H1 (cell line): ENCODE measurements at regions not wholly inside any gene's neighbourhood (a gene's known extent, or its start where the extent isn't known, plus 50 kb on each side); places are given as distances from the start of the nearest gene placed in this dataset.

Experiments
- BRCA1 ChIP-seq: IDR thresholded peaks from 2 replicates; pipeline ENCODE4 v1.6.1; 2012; ENCODE audit warnings: low read depth, low read length, improper control_type of control experiment
- CBX5 ChIP-seq: fragments of 300-800, 300-1000 bp; sonication (generic); IDR thresholded peaks from 2 replicates; pipeline ENCODE4 v1.7.1; 2016; ENCODE audit warnings: antibody characterized with exemption, low read length, low read depth
- CTCF ChIP-seq, 3 experiments: IDR thresholded peaks; 1 replicate in 2 of 3; 2 replicates in 1 of 3; pipeline versions ENCODE4 v1.5.1 to v1.6.1; 2011; ENCODE audit warnings: low read length in 3 of 3, mild to moderate bottlenecking in 3 of 3, inconsistent platforms in 2 of 3, low read depth in 1 of 3, moderate library complexity in 1 of 3; ENCODE audit not compliant: insufficient read depth in 1 of 3; ENCODE audit errors: control extremely low read depth in 1 of 3
- E2F6 ChIP-seq: IDR thresholded peaks from 2 replicates; pipeline ENCODE4 v1.6.1; 2012; ENCODE audit warnings: inconsistent platforms
- EP300 ChIP-seq, 2 experiments: IDR thresholded peaks; 1 replicate in 1 of 2; 2 replicates in 1 of 2; pipeline ENCODE4 v1.6.1; 2011 to 2012; ENCODE audit warnings: low read depth in 2 of 2, low read length in 2 of 2, mild to moderate bottlenecking in 2 of 2, borderline replicate concordance in 1 of 2, inconsistent platforms in 1 of 2, moderate library complexity in 1 of 2
- EZH2 ChIP-seq: fragments of 200-600 bp; sonication (generic); IDR thresholded peaks from 2 replicates; pipeline ENCODE4 v1.7.1; 2012; ENCODE audit warnings: low read depth, mild to moderate bottlenecking, moderate library complexity, low read length, inconsistent platforms; ENCODE audit not compliant: severe bottlenecking
- NRF1 ChIP-seq: IDR thresholded peaks from 2 replicates; pipeline ENCODE4 v1.6.1; 2011; ENCODE audit warnings: mild to moderate bottlenecking, low read depth, low read length, improper control_type of control experiment
- POLR2AphosphoS5 ChIP-seq: IDR thresholded peaks from 2 replicates; pipeline ENCODE4 v1.6.1; 2011; ENCODE audit warnings: low read depth, low read length
- SP2 ChIP-seq: IDR thresholded peaks from 2 replicates; pipeline ENCODE4 v1.6.1; 2012; ENCODE audit warnings: mild to moderate bottlenecking, low read length, inconsistent platforms
- SRF ChIP-seq: IDR thresholded peaks from 2 replicates; pipeline ENCODE4 v1.6.1; 2011; ENCODE audit warnings: mild to moderate bottlenecking, low read depth, low read length, moderate library complexity
- ZNF274 ChIP-seq: IDR thresholded peaks from 2 replicates; pipeline ENCODE4 v1.7.0; 2012; ENCODE audit warnings: low read length, borderline replicate concordance; ENCODE audit errors: extremely low read depth

DNA sequence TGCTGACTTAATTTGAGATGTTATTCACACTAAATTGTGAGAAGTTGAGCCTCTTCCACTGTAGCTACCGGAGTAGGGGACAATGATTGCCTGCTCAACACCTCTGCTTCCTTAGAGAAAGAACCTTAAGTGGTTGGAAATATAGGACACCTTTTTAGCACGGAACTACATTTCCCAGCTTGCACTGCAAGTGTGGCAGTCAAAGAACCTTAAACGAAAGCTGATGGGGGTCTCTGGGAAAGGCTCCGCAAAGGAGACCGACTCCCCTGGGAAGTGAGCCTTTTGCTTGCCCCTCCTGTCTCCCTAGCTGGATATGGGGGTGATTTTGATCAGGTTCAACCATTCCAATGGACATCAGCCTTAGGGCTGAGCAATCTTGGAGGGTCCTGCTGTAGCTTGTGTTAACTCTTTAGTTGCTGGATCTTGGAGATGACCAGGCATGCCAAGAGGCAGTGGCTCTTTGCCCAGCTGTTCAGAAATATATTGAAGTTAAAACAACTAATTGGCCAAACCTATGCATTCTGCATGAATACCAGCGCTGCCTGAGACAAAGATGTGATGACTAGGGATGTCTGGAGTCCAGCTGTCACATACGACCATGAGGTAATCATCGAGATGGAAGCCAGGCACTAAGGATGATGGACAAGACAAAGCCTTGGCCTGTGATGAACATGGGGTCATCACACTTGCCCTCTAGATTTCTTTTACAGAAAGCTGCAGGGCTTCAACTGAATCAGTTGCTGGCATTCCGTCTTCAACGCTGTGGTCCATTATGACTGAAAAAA is 286.5 kb downstream of the FOXO1 start:
- TF ChIP-seq ZNF274 (no peak), EP300 (IDR thresholded peaks at IDR 0.05; ENCODE audit: borderline replicate concordance in 1 of 2, low read depth in 2 of 2, low read length in 2 of 2) (no peak), CTCF (IDR thresholded peaks at IDR 0.05; ENCODE audit: control extremely low read depth in 1 of 3, insufficient read depth in 1 of 3, low read depth in 1 of 3, low read length in 3 of 3) (no peak), E2F6 (no peak), SP2 (no peak), EZH2 (no peak), POLR2AphosphoS5 (no peak), SRF (no peak), CBX5 (no peak), BRCA1 (no peak), NRF1 (no peak)
